H1 (cell line): ENCODE measurements at regions not wholly inside any gene's neighbourhood (a gene's known extent, or its start where the extent isn't known, plus 50 kb on each side); places are given as distances from the start of the nearest gene placed in this dataset.

Experiments used
- CTCF ChIA-PET: fragments of 300-600 bp; sonication (Branson Sonifier 250); formaldehyde crosslinking; loops from one replicate; lab custom pipeline; 2021; ENCODE audit not compliant: partially characterized antibody; lab: Charles Lee
- POLR2A ChIA-PET: fragments of 300-600 bp; sonication (Branson Sonifier 250); formaldehyde crosslinking; loops from one replicate; lab custom pipeline; 2021; ENCODE audit warnings: inconsistent platforms; ENCODE audit not compliant: partially characterized antibody; lab: Charles Lee
- DNase-seq, 2 experiments: peaks; one replicate each; pipeline versions ENCODE4 v3.0.0 to v3.0.0-alpha.2; 2010 to 2022; ENCODE audit warnings: low spot score in 2 of 2, low read depth in 1 of 2, mixed read lengths in 1 of 2
- FAIRE-seq: peaks from 2 replicates; lab custom pipeline; 2011; peaks lifted over from hg19 to GRCh38; lab: Jason Lieb, UNC
- H2AFZ ChIP-seq: 2 replicates; pipeline ENCODE4 v1.8.1; 2012; ENCODE audit warnings: low read length, inconsistent platforms
- H2AK5ac ChIP-seq: 2 replicates; pipeline ENCODE4 v1.6.1; 2013; ENCODE audit warnings: low read depth, low read length
- H2BK120ac ChIP-seq: replicated peaks from 2 replicates; pipeline ENCODE3; 2013; ENCODE audit warnings: low read depth, low read length, inconsistent platforms
- H2BK12ac ChIP-seq: 2 replicates; pipeline ENCODE4 v1.6.1; 2013; ENCODE audit warnings: low read depth, low read length
- H2BK15ac ChIP-seq: 2 replicates; pipeline ENCODE4 v1.6.1; 2013; ENCODE audit warnings: low read length
- H2BK20ac ChIP-seq: 2 replicates; pipeline ENCODE4 v1.6.1; 2013; ENCODE audit warnings: low read length
- H2BK5ac ChIP-seq: 2 replicates; pipeline ENCODE4 v1.6.1; 2013; ENCODE audit warnings: low read depth, low read length
- H3K14ac ChIP-seq: 2 replicates; pipeline ENCODE4 v1.6.1; 2013; ENCODE audit warnings: inconsistent platforms; ENCODE audit not compliant: insufficient read length
- H3K18ac ChIP-seq: 2 replicates; pipeline ENCODE4 v1.6.1; 2013; ENCODE audit warnings: low read length; ENCODE audit errors: extremely low read depth
- H3K23ac ChIP-seq: 2 replicates; pipeline ENCODE4 v1.6.1; 2013; ENCODE audit warnings: inconsistent platforms; ENCODE audit not compliant: insufficient read length
- H3K23me2 ChIP-seq: 2 replicates; pipeline ENCODE4 v1.6.1; 2013; ENCODE audit warnings: low read depth, low read length
- H3K27ac ChIP-seq: 2 replicates; pipeline ENCODE4 v1.6.1; 2011; ENCODE audit warnings: low read depth, low read length, inconsistent platforms
- H3K27me3 ChIP-seq, 4 experiments: replicated peaks in 1 of 4; 1 replicate in 1 of 4; 2 replicates in 3 of 4; pipeline versions ENCODE4 v1.6.1 to v1.8.1; 2011 to 2013; ENCODE audit warnings: low read length in 3 of 4, mild to moderate bottlenecking in 3 of 4, inconsistent platforms in 2 of 4, mixed read lengths in 2 of 4, moderate library complexity in 1 of 4; ENCODE audit not compliant: control insufficient read depth in 3 of 4, insufficient read depth in 3 of 4; ENCODE audit errors: extremely low read depth in 1 of 4
- H3K36me3 ChIP-seq, 4 experiments: 2 replicates each; pipeline versions ENCODE4 v1.6.1 to v1.8.1; 2011 to 2013; ENCODE audit warnings: mild to moderate bottlenecking in 4 of 4, low read length in 3 of 4, moderate library complexity in 2 of 4, control low read depth in 1 of 4, inconsistent platforms in 1 of 4; ENCODE audit not compliant: insufficient read depth in 4 of 4, control insufficient read depth in 2 of 4
- H3K4ac ChIP-seq: replicated peaks from 2 replicates; pipeline ENCODE3; 2013; ENCODE audit warnings: low read length, low read depth, mixed read lengths, inconsistent platforms; ENCODE audit not compliant: insufficient read length
- H3K4me1 ChIP-seq, 4 experiments: replicated peaks in 1 of 4; 1 replicate in 1 of 4; 2 replicates in 3 of 4; pipeline versions ENCODE4 v1.6.1 to v1.8.1; 2011 to 2013; ENCODE audit warnings: low read length in 3 of 4, inconsistent platforms in 2 of 4, mixed read lengths in 1 of 4; ENCODE audit not compliant: insufficient read depth in 4 of 4, control insufficient read depth in 3 of 4
- H3K4me2 ChIP-seq, 2 experiments: 2 replicates each; pipeline versions ENCODE4 v1.6.1 to v1.8.1; 2011 to 2013; ENCODE audit warnings: low read depth in 2 of 2, low read length in 2 of 2, control low read depth in 1 of 2, inconsistent platforms in 1 of 2, mild to moderate bottlenecking in 1 of 2; ENCODE audit not compliant: insufficient read depth in 1 of 2
- H3K4me3 ChIP-seq, 4 experiments: fragments of 200-600, 300-600 bp in 1 of 4; sonication (generic), shearing (Covaris generic), sonication (Bioruptor Twin) in 1 of 4; 2 replicates each; pipeline versions ENCODE4 v1.5.1 to v1.8.1; 2011 to 2016; ENCODE audit warnings: low read length in 4 of 4, low read depth in 3 of 4, control low read depth in 2 of 4, inconsistent platforms in 2 of 4, mild to moderate bottlenecking in 2 of 4, mixed read lengths in 1 of 4, moderate library complexity in 1 of 4; ENCODE audit not compliant: insufficient read depth in 2 of 4; ENCODE audit errors: extremely low read depth in 1 of 4
- H3K56ac ChIP-seq: replicated peaks from 2 replicates; pipeline ENCODE3; 2013; ENCODE audit warnings: low read depth, mild to moderate bottlenecking, mixed read lengths, low read length, inconsistent platforms; ENCODE audit not compliant: insufficient read length
- H3K79me1 ChIP-seq: 2 replicates; pipeline ENCODE4 v1.6.1; 2013; ENCODE audit warnings: low read depth, low read length, control low read depth
- H3K79me2 ChIP-seq, 2 experiments: 2 replicates each; pipeline versions ENCODE4 v1.6.1 to v1.8.1; 2012 to 2013; ENCODE audit warnings: low read length in 2 of 2, mild to moderate bottlenecking in 2 of 2, inconsistent platforms in 1 of 2; ENCODE audit not compliant: insufficient read depth in 2 of 2, control insufficient read depth in 1 of 2
- H3K9ac ChIP-seq, 4 experiments: replicated peaks in 1 of 4; 1 replicate in 1 of 4; 2 replicates in 3 of 4; pipeline versions ENCODE4 v1.6.1 to v1.8.1; 2011 to 2013; ENCODE audit warnings: low read depth in 3 of 4, low read length in 3 of 4, control low read depth in 2 of 4, mild to moderate bottlenecking in 2 of 4, moderate library complexity in 2 of 4, inconsistent platforms in 1 of 4; ENCODE audit errors: extremely low read depth in 1 of 4
- H3K9me3 ChIP-seq, 2 experiments: 2 replicates each; pipeline versions ENCODE4 v1.6.1 to v1.8.1; 2012 to 2013; ENCODE audit warnings: mild to moderate bottlenecking in 2 of 2, moderate library complexity in 2 of 2, control low read depth in 1 of 2, inconsistent platforms in 1 of 2, low read depth in 1 of 2, low read length in 1 of 2, mixed read lengths in 1 of 2; ENCODE audit not compliant: insufficient read depth in 2 of 2
- H4K20me1 ChIP-seq, 2 experiments: replicated peaks in 1 of 2; 2 replicates each; pipeline versions ENCODE3 to v1.8.1; 2011 to 2013; ENCODE audit warnings: inconsistent platforms in 2 of 2, low read length in 2 of 2, mild to moderate bottlenecking in 1 of 2; ENCODE audit not compliant: insufficient read depth in 2 of 2, control insufficient read depth in 1 of 2
- H4K5ac ChIP-seq: 2 replicates; pipeline ENCODE4 v1.6.1; 2013; ENCODE audit warnings: low read length, low read depth, mixed read lengths, inconsistent platforms; ENCODE audit not compliant: insufficient read length
- H4K8ac ChIP-seq: 2 replicates; pipeline ENCODE4 v1.8.0; 2013; ENCODE audit warnings: mild to moderate bottlenecking, moderate library complexity, low read length, inconsistent platforms; ENCODE audit not compliant: insufficient read depth; ENCODE audit errors: extremely low read depth
- H4K91ac ChIP-seq: replicated peaks from 2 replicates; pipeline ENCODE3; 2013; ENCODE audit warnings: low read length, mixed read lengths, inconsistent platforms; ENCODE audit not compliant: insufficient read length
- CHD2 ChIP-seq: IDR thresholded peaks from 2 replicates; pipeline ENCODE4 v1.6.1; 2012; ENCODE audit warnings: low read length, improper control_type of control experiment
- WGBS, 2 experiments: shearing (Covaris generic) in 1 of 2; methylation state at CpG; one replicate each; pipeline versions ENCODE4 v1.1.6 to v1.1.7; 2013 to 2015; ENCODE audit warnings: low lambda C conversion rate in 2 of 2, mixed read lengths in 2 of 2, inconsistent platforms in 1 of 2, low coverage in 1 of 2, missing lambda C conversion rate in 1 of 2; ENCODE audit not compliant: insufficient replicate concordance in 2 of 2, insufficient coverage in 1 of 2, insufficient read length in 1 of 2; ENCODE audit errors: extremely low coverage in 1 of 2, missing lambda C conversion rate in 1 of 2; 5-methylcytosine and 5-hydroxymethylcytosine counted together

- H2AK5ac ChIP-seq: no peak overlapping the region
- H2BK12ac ChIP-seq: no peak overlapping the region
- H3K27ac ChIP-seq: no peak overlapping the region
- no peak overlapping the region for H3K14ac ChIP-seq
- H3K18ac ChIP-seq: no peak overlapping the region
- no peak overlapping the region for H3K23ac ChIP-seq
- no peak overlapping the region for H2BK15ac ChIP-seq
- H4K91ac ChIP-seq: no peak overlapping the region
- H2BK20ac ChIP-seq: no peak overlapping the region
- no peak overlapping the region for H4K8ac ChIP-seq
- POLR2A ChIA-PET: no interaction called here
- no peak overlapping the region for H3K4ac ChIP-seq
- no peak overlapping the region for H2BK120ac ChIP-seq
- no peak for DNase-seq
- no peak for FAIRE-seq
- no peak overlapping the region for H3K4me3 ChIP-seq
- no peak overlapping the region for H4K5ac ChIP-seq
- no peak overlapping the region for H2AFZ ChIP-seq
- no peaks in the 10 kb centered on the region for H3K27me3 ChIP-seq
- H3K9me3 ChIP-seq: peaks cover 0 to 2% of the 10 kb centered on the region in 2 experiments; a peak in 1 of 4 replicates
- no peaks in the 10 kb centered on the region for H3K23me2 ChIP-seq
- H3K56ac ChIP-seq: no peak overlapping the region
- no peaks in the 10 kb centered on the region for H3K79me2 ChIP-seq
- H3K4me2 ChIP-seq: no peak overlapping the region
- H3K4me1 ChIP-seq: no peaks in the 10 kb centered on the region; a peak in 1 of 7 replicates
- WGBS, 2 experiments: 86% methylated on average over 2 of the region's 2 CpGs; no CpG with 5 or more reads in 1 of the 2 experiments
- CTCF ChIA-PET: interaction anchor here (0.6 to 0.7 kb wide), 2 partner anchors 21 to 1583 kb away, joined by 3 read pairs; no protein-coding TSS in a partner anchor
- H3K9ac ChIP-seq: no peak overlapping the region
- no peak overlapping the region for H2BK5ac ChIP-seq
- no peaks in the 10 kb centered on the region for H3K79me1 ChIP-seq
- H3K36me3 ChIP-seq: no peaks in the 10 kb centered on the region
- no peaks in the 10 kb centered on the region for H4K20me1 ChIP-seq
- TF ChIP-seq CHD2: no peak
Observed at GRCh38 chr7:17687361-17687760, 252.9 kb downstream of the SNX13 start.
